ENCODE measurements at regions not wholly inside any gene's neighbourhood (a gene's known extent, or its start where the extent isn't known, plus 50 kb on each side); places are given as distances from the start of the nearest gene placed in this dataset.

DNA sequence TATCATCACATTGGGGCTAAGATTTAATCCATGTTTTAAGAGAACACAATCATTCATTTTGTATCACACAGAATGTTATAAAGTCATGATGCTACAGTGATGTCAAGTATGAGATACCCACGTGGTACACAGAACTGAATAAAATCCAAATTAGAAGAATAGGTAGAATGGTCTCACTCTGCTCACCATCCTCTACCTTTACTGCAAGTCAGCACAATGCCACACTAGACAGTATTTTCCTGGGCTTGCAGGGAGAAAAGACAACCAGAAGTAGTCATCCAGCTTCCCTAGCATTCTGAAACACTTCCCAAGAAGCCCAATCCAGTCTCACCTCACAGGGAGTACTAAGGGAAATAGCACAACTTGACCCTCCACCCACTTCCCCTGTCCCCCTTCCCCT, 856.2 kb upstream of the NRXN1 start:
- Histone ChIP-seq H3K4me2 (ENCODE audit: low read length) (no peak overlapping the region), H3K36me3 (ENCODE audit: control insufficient read depth, low read length) (no peaks in the 10 kb centered on the region), H4K20me1 (ENCODE audit: control insufficient read depth, insufficient read depth, low read depth, low read length) (no peaks in the 10 kb centered on the region), H3K4me3 (ENCODE audit: low read length) (no peak overlapping the region), H3K9me3 (ENCODE audit: control insufficient read depth, insufficient read depth, low read length) (peaks cover 2% of the 10 kb centered on the region; the same call in 1 of the 2 replicates), H3K9me2 (replicated peaks; ENCODE audit: control insufficient read depth, low read length) (no peaks in the 10 kb centered on the region), H3K4me1 (ENCODE audit: control insufficient read depth, low read length) (peaks cover 7% of the 10 kb centered on the region), H3K79me2 (ENCODE audit: control insufficient read depth, low read length) (no peaks in the 10 kb centered on the region), H3K27ac (ENCODE audit: low read depth, low read length) (no peak overlapping the region), H3F3A (ENCODE audit: control insufficient read depth, insufficient read depth) (no peaks in the 10 kb centered on the region), H3K27me3 (ENCODE audit: control insufficient read depth, low read length) (no peaks in the 10 kb centered on the region)
- TF ChIP-seq EZH2phosphoT487 (IDR thresholded peaks at IDR 0.05; ENCODE audit: borderline replicate concordance, low read length), result no peak
- TF ChIP-seq, protein P1, sequence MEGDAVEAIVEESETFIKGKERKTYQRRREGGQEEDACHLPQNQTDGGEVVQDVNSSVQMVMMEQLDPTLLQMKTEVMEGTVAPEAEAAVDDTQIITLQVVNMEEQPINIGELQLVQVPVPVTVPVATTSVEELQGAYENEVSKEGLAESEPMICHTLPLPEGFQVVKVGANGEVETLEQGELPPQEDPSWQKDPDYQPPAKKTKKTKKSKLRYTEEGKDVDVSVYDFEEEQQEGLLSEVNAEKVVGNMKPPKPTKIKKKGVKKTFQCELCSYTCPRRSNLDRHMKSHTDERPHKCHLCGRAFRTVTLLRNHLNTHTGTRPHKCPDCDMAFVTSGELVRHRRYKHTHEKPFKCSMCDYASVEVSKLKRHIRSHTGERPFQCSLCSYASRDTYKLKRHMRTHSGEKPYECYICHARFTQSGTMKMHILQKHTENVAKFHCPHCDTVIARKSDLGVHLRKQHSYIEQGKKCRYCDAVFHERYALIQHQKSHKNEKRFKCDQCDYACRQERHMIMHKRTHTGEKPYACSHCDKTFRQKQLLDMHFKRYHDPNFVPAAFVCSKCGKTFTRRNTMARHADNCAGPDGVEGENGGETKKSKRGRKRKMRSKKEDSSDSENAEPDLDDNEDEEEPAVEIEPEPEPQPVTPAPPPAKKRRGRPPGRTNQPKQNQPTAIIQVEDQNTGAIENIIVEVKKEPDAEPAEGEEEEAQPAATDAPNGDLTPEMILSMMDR (IDR thresholded peaks at IDR 0.05; ENCODE audit: low read depth, low read length, poor library complexity, severe bottlenecking), result no peak

DNA sequence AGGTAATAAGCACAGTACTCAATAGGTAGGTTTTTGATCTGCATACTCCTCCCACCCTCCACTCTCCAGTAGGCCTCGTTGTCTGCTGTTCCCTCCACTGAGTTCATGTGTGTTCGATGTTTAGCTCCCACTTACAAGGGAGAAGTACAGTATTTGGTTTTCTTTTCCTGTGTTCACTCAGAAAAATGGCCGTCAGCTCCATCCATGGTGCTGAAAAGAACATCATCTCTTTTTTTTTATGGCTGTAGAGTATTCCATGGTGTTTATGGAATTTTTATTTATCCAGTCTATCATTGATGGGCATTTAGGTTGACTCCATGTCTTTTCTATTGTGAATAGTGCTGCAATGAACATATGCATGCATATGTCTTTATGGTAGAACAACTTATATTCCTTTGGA, 849.7 kb upstream of the NRXN1 start:
- no peak for TF ChIP-seq EZH2phosphoT487 (IDR thresholded peaks at IDR 0.05; ENCODE audit: borderline replicate concordance, low read length)
- TF ChIP-seq, protein P1 (IDR thresholded peaks at IDR 0.05; ENCODE audit: low read depth, low read length, poor library complexity, severe bottlenecking), result no peak
- no peak overlapping the region for H3K4me2 ChIP-seq (ENCODE audit: low read length)
- H3K9me2 ChIP-seq (replicated peaks; ENCODE audit: control insufficient read depth, low read length), result no peaks in the 10 kb centered on the region
- no peaks in the 10 kb centered on the region for H3K79me2 ChIP-seq (ENCODE audit: control insufficient read depth, low read length)
- H3K27ac ChIP-seq (ENCODE audit: low read depth, low read length), result no peak overlapping the region
- no peaks in the 10 kb centered on the region for H3K4me1 ChIP-seq (ENCODE audit: control insufficient read depth, low read length)
- H3K27me3 ChIP-seq (ENCODE audit: control insufficient read depth, low read length), result no peaks in the 10 kb centered on the region
- H3F3A ChIP-seq (ENCODE audit: control insufficient read depth, insufficient read depth), result no peaks in the 10 kb centered on the region
- peaks cover 5% of the 10 kb centered on the region for H3K9me3 ChIP-seq (ENCODE audit: control insufficient read depth, insufficient read depth, low read length)
- no peaks in the 10 kb centered on the region for H4K20me1 ChIP-seq (ENCODE audit: control insufficient read depth, insufficient read depth, low read depth, low read length)
- no peaks in the 10 kb centered on the region for H3K36me3 ChIP-seq (ENCODE audit: control insufficient read depth, low read length)
- H3K4me3 ChIP-seq (ENCODE audit: low read length), result no peak overlapping the region

DNA sequence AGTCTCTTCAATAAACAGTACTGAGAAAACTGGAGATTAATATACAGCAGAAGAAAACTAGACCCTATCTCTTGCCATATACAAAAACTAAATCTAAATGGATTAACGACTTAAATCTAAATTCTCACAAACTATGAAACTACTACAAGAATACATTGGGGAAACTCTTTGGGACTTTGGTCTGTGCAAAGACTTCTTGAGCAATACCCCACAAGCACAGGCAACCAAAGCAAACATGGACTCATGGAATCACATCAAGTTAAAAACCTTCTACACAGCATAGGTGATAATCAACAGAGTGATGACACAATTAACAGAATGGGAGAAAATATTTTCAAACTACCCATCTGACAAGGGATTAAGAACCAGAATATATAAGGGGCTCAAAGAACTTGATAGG, 848.2 kb upstream of the NRXN1 start:
- Histone ChIP-seq H3K27me3 (ENCODE audit: control insufficient read depth, low read length) (no peaks in the 10 kb centered on the region), H3K4me2 (ENCODE audit: low read length) (no peak overlapping the region), H3K27ac (ENCODE audit: low read depth, low read length) (no peak overlapping the region), H3K4me1 (ENCODE audit: control insufficient read depth, low read length) (no peaks in the 10 kb centered on the region), H4K20me1 (ENCODE audit: control insufficient read depth, insufficient read depth, low read depth, low read length) (no peaks in the 10 kb centered on the region), H3K79me2 (ENCODE audit: control insufficient read depth, low read length) (no peaks in the 10 kb centered on the region), H3K9me3 (ENCODE audit: control insufficient read depth, insufficient read depth, low read length) (peaks cover 5% of the 10 kb centered on the region), H3F3A (ENCODE audit: control insufficient read depth, insufficient read depth) (no peaks in the 10 kb centered on the region), H3K4me3 (ENCODE audit: low read length) (no peak overlapping the region), H3K36me3 (ENCODE audit: control insufficient read depth, low read length) (no peaks in the 10 kb centered on the region), H3K9me2 (replicated peaks; ENCODE audit: control insufficient read depth, low read length) (no peaks in the 10 kb centered on the region)
- no peak for TF ChIP-seq EZH2phosphoT487 (IDR thresholded peaks at IDR 0.05; ENCODE audit: borderline replicate concordance, low read length)
- TF ChIP-seq, protein P1 (IDR thresholded peaks at IDR 0.05; ENCODE audit: low read depth, low read length, poor library complexity, severe bottlenecking), result no peak

DNA sequence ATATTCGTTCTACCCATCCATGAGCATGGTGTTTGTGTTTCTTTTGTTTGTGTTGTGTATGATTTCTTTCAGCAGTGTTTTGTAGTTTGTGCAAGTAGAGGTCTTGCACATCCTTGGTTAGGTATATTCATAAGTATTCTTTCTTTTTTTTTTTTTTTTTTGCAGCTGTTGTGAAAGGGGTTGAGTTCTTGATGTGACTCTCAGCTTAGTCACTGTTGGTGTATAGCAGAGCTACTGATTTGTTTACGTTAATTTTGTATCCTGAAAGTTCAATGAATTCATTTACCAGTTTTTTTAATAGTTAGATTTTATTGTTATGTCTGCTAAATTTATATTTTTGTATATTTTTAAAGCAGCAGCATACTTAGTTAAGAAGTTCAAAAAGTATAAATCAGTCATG, 834.4 kb upstream of the NRXN1 start:
- Histone ChIP-seq H3K4me3 (ENCODE audit: low read length) (no peak overlapping the region), H3K4me1 (ENCODE audit: control insufficient read depth, low read length) (no peaks in the 10 kb centered on the region), H3K9me3 (ENCODE audit: control insufficient read depth, insufficient read depth, low read length) (no peaks in the 10 kb centered on the region), H3K9me2 (replicated peaks; ENCODE audit: control insufficient read depth, low read length) (no peaks in the 10 kb centered on the region), H3K27me3 (ENCODE audit: control insufficient read depth, low read length) (no peaks in the 10 kb centered on the region), H3K4me2 (ENCODE audit: low read length) (no peak overlapping the region), H3F3A (ENCODE audit: control insufficient read depth, insufficient read depth) (no peaks in the 10 kb centered on the region), H3K79me2 (ENCODE audit: control insufficient read depth, low read length) (no peaks in the 10 kb centered on the region), H4K20me1 (ENCODE audit: control insufficient read depth, insufficient read depth, low read depth, low read length) (no peaks in the 10 kb centered on the region), H3K27ac (ENCODE audit: low read depth, low read length) (no peak overlapping the region), H3K36me3 (ENCODE audit: control insufficient read depth, low read length) (no peaks in the 10 kb centered on the region)
- no peak for TF ChIP-seq EZH2phosphoT487 (IDR thresholded peaks at IDR 0.05; ENCODE audit: borderline replicate concordance, low read length)
- TF ChIP-seq, protein P1 (IDR thresholded peaks at IDR 0.05; ENCODE audit: low read depth, low read length, poor library complexity, severe bottlenecking), result no peak

All from DOHH2 (cell line).